GM12878 (cell line): ENCODE measurements at regions not wholly inside any gene's neighbourhood (a gene's known extent, or its start where the extent isn't known, plus 50 kb on each side); places are given as distances from the start of the nearest gene placed in this dataset.

Experiments
- ATAC-seq: fragments of 200-7000 bp; cut with Tn5 transposase; 3 replicates; pipeline ENCODE4 v1.9.1; 2020; ENCODE audit warnings: mild to moderate bottlenecking, moderate library complexity
- BruUV-seq: library from RNA; stranded (reverse); fragments of 400-500 nt; replicated peaks from 2 replicates; lab custom pipeline; 2021; lab: Mats Ljungman, UMichigan
- CTCF ChIA-PET: fragments of 300-600 bp; sonication (Branson Sonifier 250); formaldehyde crosslinking; extraction: SDS; loops from one replicate; lab custom pipeline; 2021; ENCODE audit warnings: inconsistent platforms; lab: Yijun Ruan, JAX
- POLR2A ChIA-PET: fragments of 350-600 bp; formaldehyde crosslinking; extraction: SDS; loops from one replicate; lab custom pipeline; 2021; ENCODE audit warnings: inconsistent platforms; lab: Charles Lee
- RAD21 ChIA-PET: fragments of 300-600 bp; sonication (Branson Sonifier 250); formaldehyde crosslinking; loops from one replicate; lab custom pipeline; 2023; ENCODE audit warnings: antibody characterized with exemption; ENCODE audit not compliant: unreplicated experiment; lab: Charles Lee
- SMC1A ChIA-PET: fragments of 300-600 bp; sonication (Branson Sonifier 250); formaldehyde crosslinking; loops from one replicate; lab custom pipeline; 2023; ENCODE audit not compliant: unreplicated experiment, uncharacterized antibody; lab: Charles Lee
- DNase-seq: peaks from one replicate; pipeline ENCODE4 v3.0.0-alpha.2; 2011; ENCODE audit warnings: low read depth, low spot score
- FAIRE-seq: peaks from 3 replicates; lab custom pipeline; 2011; peaks lifted over from hg19 to GRCh38; lab: Jason Lieb, UNC
- H2AFZ ChIP-seq: 2 replicates; pipeline ENCODE4 v1.6.0; 2011; ENCODE audit warnings: low read depth, low read length, control low read depth; ENCODE audit not compliant: control insufficient read depth
- H3K27ac ChIP-seq: 2 replicates; pipeline ENCODE4 v1.5.1; 2011; ENCODE audit warnings: control low read depth; ENCODE audit not compliant: control insufficient read depth, insufficient read depth
- H3K27me3 ChIP-seq, 2 experiments: replicated peaks in 1 of 2; 2 replicates each; pipeline versions ENCODE4 v1.6.0 to v1.6.1; 2011; ENCODE audit warnings: low read length in 1 of 2; ENCODE audit not compliant: control insufficient read depth in 2 of 2, insufficient read depth in 2 of 2
- H3K36me3 ChIP-seq, 2 experiments: 2 replicates each; pipeline ENCODE4 v1.5.1; 2011; ENCODE audit warnings: low read length in 1 of 2; ENCODE audit not compliant: control insufficient read depth in 2 of 2, insufficient read depth in 2 of 2
- H3K4me1 ChIP-seq: 2 replicates; pipeline ENCODE4 v1.6.1; 2011; ENCODE audit warnings: mild to moderate bottlenecking, low read length, moderate library complexity, mixed read lengths; ENCODE audit not compliant: control insufficient read depth, insufficient read depth
- H3K4me2 ChIP-seq: 2 replicates; pipeline ENCODE4 v1.6.0; 2011; ENCODE audit warnings: control low read depth; ENCODE audit not compliant: control insufficient read depth, insufficient read depth
- H3K4me3 ChIP-seq: fragments of 200-600 bp; sonication (generic); 2 replicates; pipeline ENCODE4 v1.5.1; 2016
- H3K79me2 ChIP-seq: 2 replicates; pipeline ENCODE4 v1.6.0; 2011; ENCODE audit warnings: low read length; ENCODE audit not compliant: control insufficient read depth, insufficient read depth
- H3K9ac ChIP-seq: 2 replicates; pipeline ENCODE4 v1.8.0; 2011; ENCODE audit warnings: low read length, control low read depth, mixed read lengths; ENCODE audit not compliant: control insufficient read depth, insufficient read depth
- H3K9me3 ChIP-seq: replicated peaks from 3 replicates; pipeline ENCODE4 v1.5.1; 2011; ENCODE audit warnings: mild to moderate bottlenecking, low read length; ENCODE audit not compliant: control insufficient read depth, insufficient read depth
- H4K20me1 ChIP-seq: 2 replicates; pipeline ENCODE4 v1.6.0; 2011; ENCODE audit not compliant: control insufficient read depth, insufficient read depth
- ATF7 ChIP-seq: fragments of 450-650 bp; IDR thresholded peaks from 2 replicates; pipeline ENCODE4 v1.6.1; 2016; ENCODE audit warnings: low read depth, mild to moderate bottlenecking
- CBX3 ChIP-seq: fragments of 200-600 bp; sonication (generic); IDR thresholded peaks from 2 replicates; pipeline ENCODE4 v1.6.1; 2016; ENCODE audit warnings: low read depth, borderline replicate concordance
- CHD4 ChIP-seq: fragments of 200-600 bp; sonication (generic); IDR thresholded peaks from 2 replicates; pipeline ENCODE4 v1.6.1; 2016; ENCODE audit warnings: mild to moderate bottlenecking
- CREB1 ChIP-seq: IDR thresholded peaks from 2 replicates; pipeline ENCODE4 v1.6.1; 2012; ENCODE audit warnings: low read depth, mild to moderate bottlenecking, inconsistent platforms
- E2F4 ChIP-seq: IDR thresholded peaks from 2 replicates; pipeline ENCODE4 v1.6.1; 2012; ENCODE audit warnings: low read depth, low read length, improper control_type of control experiment
- HDAC2 ChIP-seq: fragments of 200-600 bp; sonication (generic); IDR thresholded peaks from 2 replicates; pipeline ENCODE4 v1.6.1; 2017
- JUND ChIP-seq: IDR thresholded peaks from 2 replicates; pipeline ENCODE4 v1.6.1; 2012; ENCODE audit warnings: low read depth, mild to moderate bottlenecking, low read length, improper control_type of control experiment, moderate library complexity
- SMC3 ChIP-seq: IDR thresholded peaks from 2 replicates; pipeline ENCODE4 v1.6.1; 2011; ENCODE audit warnings: low read length, improper control_type of control experiment, borderline replicate concordance
- SUZ12 ChIP-seq: fragments of 200-600 bp; sonication (generic); IDR thresholded peaks from one replicate; pipeline ENCODE4 v1.6.1; 2018; ENCODE audit warnings: antibody characterized with exemption, mild to moderate bottlenecking; ENCODE audit not compliant: unreplicated experiment
- TCF3 ChIP-seq: IDR thresholded peaks from 2 replicates; pipeline ENCODE4 v1.6.1; 2012; ENCODE audit warnings: low read depth, mild to moderate bottlenecking, low read length, borderline replicate concordance; ENCODE audit not compliant: insufficient read depth
- USF1 ChIP-seq: IDR thresholded peaks from 2 replicates; pipeline ENCODE4 v1.6.1; 2011; ENCODE audit warnings: borderline replicate concordance, low read depth, mild to moderate bottlenecking, moderate library complexity, mixed read lengths, low read length; ENCODE audit not compliant: insufficient read depth; ENCODE audit errors: extremely low read length
- WGBS: methylation state at CpG from one replicate; pipeline ENCODE4 v1.1.6; 2016; ENCODE audit warnings: low lambda C conversion rate; ENCODE audit not compliant: insufficient replicate concordance, insufficient coverage; ENCODE audit errors: missing lambda C conversion rate; 5-methylcytosine and 5-hydroxymethylcytosine counted together
- in situ Hi-C: fragments of 300-500 bp; cut with MboI; formaldehyde crosslinking; loops from 9 replicates; pipeline ENCODE4 v1.14.3; 2018; ENCODE audit warnings: mixed read lengths
- intact Hi-C: fragments of 100-400 bp; cut with micrococcal nuclease; formaldehyde crosslinking; loops from one replicate; pipeline ENCODE4 v1.14.2; 2022; ENCODE audit not compliant: unreplicated experiment

DNA sequence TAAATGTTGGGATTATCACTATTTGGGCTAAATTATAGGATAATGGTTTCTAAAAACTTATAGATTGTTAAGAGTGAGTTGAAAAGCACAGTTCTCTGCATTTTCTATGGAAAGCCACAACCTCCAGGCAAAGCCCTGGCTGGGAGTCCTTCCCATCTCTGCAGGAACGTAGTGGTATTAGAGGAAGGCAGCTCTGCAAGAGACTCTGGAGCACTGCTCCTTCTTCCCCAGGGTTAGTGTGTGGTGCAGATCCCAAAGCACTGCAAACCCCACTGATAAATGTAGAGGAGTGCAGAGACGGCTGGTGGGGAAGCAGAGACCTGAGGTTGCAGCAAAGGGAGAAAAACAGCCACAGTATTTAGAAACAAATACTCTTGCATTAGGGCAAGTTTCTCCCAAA lies 225.3 kb downstream of the TINAG start:
- ChIA-PET POLR2A (no interaction called here), RAD21 (no interaction called here), CTCF (no interaction called here), SMC1A (no interaction called here)
- ATAC-seq, result no peak
- H3K36me3 ChIP-seq, result no peaks in the 10 kb centered on the region
- no peak overlapping the region for H2AFZ ChIP-seq
- in situ Hi-C loops, result no loop called here
- TF ChIP-seq USF1 (no peak), CREB1 (no peak), SMC3 (no peak), HDAC2 (no peak), TCF3 (no peak), CHD4 (no peak), E2F4 (no peak), ATF7 (no peak), SUZ12 (no peak), JUND (no peak), CBX3 (no peak)
- no peak overlapping the region for H3K4me3 ChIP-seq
- H3K27ac ChIP-seq, result no peak overlapping the region
- H3K27me3 ChIP-seq, result no peaks in the 10 kb centered on the region
- no TSS peak for BruUV-seq
- 0% methylated on average over 2 of the region's 2 CpGs for WGBS
- no peaks in the 10 kb centered on the region for H3K79me2 ChIP-seq
- no peaks in the 10 kb centered on the region for H4K20me1 ChIP-seq
- no peaks in the 10 kb centered on the region for H3K9me3 ChIP-seq
- no peak for DNase-seq
- intact Hi-C loops, result no loop called here
- H3K9ac ChIP-seq, result no peak overlapping the region
- FAIRE-seq, result no peak
- no peaks in the 10 kb centered on the region for H3K4me1 ChIP-seq
- no peak overlapping the region for H3K4me2 ChIP-seq
